ENCODE measurements at regions not wholly inside any gene's neighbourhood (a gene's known extent, or its start where the extent isn't known, plus 50 kb on each side); places are given as distances from the start of the nearest gene placed in this dataset.

DNA sequence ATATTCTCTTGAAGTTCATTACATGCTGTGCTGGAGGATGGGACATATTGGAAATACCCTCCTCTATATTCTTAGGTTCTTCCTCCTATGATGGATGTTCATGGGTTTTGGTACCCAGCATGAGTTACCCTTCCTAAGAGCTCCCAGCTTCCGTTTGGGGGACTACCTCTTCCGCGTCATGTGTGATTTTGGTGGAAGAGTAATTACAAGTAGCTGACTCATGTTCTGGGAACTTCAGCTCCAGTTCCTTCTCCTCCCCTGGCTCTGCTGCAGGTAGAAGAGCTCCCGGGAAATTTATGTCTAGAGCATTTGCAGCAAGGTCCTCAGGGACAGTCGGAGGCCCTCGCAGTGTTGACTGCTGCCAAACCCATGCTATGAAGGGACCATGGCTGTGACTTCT, 208.8 kb upstream of the IL12A start:
- DNase-seq: no peak

DNA sequence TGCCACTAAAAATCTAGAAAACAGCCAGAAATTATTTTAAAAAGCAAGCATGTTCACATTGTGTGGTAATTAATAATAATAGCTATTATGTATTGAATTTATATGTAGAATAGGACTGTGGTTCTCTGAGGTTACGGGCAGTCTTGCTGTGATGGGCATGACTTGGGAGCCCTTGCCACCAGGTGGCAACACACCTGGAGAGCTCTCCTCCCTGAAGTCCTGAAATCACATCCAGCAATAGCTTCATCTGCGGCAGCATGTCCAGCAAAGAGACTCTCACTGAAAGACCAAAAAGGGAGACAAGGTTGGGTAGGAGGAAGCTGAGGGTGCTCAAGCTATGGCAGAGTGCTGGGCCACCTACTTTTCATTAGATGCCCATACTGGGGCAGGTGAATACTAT, 206.8 kb upstream of the IL12A start:
- DNase-seq: no peak

DNA sequence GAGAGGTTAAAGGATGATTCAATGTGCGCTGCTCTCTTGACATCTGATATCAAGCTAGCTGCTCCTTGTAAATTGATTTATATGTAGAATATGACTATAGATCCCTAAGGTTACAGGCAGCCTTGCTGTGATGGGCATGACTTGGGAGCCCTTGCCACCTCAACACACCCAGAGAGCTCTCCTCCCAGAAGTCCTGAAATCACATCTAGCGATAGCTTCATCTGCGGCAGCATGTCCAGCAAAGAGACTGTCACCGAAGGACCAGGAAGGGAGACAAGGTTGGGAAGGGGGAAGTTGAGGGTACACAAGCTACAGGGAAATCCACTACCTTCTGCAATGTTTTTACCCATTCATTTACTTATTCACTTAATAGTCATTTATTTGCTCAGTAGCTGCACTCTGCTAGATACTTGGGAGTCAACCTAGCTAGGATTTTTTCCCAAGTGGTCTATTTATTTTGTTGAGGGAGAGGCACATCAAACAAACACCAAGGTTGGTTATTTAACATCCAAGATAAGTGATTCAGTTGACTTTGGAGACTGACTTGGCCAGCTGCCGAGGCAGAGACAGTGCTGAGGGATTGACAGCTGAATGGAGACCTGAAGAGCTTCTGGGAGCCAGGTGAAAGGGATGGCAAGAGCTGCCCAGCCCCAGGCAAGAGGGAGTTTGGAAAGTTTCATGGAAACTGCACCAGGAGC, 205.8 kb upstream of the IL12A start:
- DNase-seq: no peak

DNA sequence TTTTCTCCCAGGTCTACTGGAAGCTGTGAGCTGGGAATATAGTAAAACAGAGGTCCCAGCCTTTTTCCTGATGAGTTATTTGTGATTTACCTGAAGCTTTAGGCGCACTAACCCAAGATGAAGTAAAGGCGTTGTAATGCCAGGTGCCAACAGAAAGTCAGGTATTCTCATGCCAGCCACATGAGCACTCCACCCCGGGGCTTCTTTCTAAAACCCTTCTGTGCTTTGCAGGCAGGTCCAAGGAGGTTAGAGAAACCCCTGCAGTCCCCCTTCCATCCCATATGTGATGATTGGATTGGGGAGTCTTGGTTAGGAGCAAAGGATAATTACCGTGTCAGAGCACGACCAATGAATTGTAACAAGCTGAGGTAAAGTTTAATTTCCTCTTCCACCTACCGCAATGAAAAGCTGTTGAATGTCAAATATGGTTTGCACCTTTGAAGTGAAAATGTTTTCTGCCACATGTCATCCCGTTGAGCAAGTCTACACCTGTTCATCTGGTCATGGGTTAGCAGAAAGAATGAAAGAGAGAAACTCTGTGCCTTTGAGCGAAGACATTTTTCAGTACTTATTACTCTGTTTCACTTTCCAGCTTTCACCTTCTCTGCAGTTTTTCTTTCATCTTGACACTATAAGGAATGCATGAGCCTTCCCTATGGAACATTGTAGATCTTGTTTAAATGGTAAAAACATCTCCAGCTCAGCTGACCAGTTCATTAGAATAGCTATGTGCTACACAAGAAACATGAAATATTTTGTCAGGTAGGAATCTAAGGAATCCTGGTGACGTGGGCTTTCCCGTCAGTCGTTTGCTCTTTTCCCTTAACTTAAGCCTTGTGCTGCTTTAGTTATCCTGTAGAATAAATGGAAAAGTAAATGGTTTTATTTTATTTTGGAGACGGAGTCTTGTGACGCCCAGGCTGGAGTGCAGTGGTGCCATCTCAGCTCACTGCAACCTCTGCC, 204.6 kb upstream of the IL12A start:
- no peak for DNase-seq

DNA sequence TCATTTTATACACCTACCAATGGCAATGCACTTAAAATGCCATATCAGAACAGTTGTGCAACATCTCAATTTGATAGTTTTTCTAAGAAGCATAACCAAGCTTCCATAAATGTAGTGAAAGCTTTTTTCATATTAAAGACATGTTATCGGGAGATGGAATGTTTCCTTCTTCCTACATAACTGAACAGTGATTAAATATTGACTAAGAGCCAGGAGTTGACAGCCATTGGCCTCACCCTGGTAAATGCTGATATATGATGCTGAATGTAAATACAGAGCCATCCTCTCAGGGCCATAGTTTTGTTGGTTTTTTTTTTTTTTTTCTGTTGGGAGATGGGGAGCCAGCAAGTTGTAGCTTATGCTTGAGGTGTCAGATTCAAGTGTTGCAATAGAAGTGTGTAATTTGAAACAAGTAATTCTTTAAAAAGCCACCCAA, 203.3 kb upstream of the IL12A start:
- no peak for DNase-seq

DNA sequence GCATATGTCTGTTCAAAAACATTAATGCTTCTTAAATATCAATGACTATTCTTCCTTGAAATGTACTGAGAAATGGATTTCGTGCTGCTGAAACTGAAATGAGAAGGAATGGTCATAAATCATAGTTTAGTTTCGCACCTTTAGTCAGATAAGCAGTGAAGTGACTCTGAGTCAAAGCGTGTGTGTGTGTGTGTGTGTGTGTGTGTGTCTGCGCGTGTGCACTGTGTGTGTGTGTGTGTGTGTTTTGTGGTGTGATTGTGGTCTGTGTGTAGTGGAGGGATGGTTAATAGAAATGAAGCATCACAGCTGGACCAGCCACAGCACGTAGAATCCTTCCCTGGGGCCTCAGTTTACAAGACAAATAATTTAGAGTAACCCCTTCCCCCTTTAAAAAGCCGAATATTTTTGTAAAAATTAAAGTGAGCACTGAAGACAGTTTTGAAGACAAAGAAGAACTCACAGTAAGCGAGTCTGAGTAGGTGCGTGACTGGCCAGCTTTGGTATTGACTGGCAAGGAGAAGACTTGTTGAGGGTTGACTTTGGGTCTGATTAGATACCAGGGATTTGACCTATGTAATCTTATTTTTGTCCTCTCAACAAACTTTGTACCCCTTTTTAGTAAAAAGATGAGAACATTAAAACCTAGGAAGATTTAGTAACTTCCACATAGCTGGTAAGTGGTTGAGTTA, 202.0 kb upstream of the IL12A start:
- no peak for DNase-seq

DNA sequence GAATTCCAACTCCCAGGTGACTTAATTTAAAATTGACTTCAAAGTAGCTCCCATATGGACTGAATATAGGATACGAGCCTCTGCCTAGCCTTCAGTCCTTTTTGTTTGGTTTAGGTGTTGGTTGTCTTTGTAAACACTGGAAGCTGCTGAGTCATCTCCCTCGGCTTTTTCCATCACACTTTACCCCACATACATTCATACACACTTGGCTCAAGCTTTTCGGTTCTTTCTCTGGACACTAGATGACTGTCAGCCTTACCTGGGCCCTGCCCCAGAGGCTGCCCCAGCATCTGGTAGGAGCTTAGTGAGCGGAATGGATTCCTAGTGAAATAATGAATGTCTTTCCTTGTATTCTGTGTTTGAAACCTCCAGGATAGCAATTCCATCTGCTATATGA, 201.5 kb upstream of the IL12A start:
- DNase-seq: no peak

DNA sequence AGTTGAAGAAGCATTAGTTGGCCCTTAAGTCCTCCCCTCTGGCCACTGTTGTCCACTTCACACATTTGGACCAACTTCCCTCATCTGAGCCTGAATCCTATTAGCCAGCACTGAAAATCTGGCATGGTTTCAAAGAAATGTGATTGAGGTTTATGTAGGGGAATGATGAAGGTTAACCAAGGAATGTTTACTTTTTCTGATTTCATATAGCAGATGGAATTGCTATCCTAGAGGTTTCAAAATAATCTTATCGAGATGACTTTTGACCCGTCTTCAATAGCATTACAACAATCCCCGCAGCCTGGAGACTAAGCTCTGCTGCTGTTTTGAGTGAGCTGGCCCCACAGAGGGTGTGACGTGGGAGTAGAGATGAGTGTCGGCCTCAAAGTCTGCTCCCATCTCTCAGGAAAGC, 200.8 kb upstream of the IL12A start:
- no peak for DNase-seq

DNA sequence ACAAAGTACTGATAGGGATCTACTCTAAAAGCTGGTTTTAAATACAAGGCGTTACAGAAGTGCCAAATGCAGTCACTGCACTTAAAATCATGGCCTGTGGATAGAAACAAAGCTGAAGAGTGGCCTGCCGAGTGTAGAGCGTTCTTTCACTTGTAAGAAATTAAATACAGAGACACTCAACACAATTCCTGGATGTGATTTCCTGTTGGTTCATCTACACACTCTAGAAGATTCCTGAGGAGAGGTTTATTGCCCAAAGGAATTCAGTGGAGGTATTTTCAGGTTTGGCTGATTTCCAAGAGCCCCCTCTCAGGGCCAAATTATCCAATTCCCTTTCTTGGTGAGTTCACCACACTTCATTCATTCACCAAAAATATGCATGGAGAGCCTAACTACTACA, 200.3 kb upstream of the IL12A start:
- DNase-seq: no peak

DNA sequence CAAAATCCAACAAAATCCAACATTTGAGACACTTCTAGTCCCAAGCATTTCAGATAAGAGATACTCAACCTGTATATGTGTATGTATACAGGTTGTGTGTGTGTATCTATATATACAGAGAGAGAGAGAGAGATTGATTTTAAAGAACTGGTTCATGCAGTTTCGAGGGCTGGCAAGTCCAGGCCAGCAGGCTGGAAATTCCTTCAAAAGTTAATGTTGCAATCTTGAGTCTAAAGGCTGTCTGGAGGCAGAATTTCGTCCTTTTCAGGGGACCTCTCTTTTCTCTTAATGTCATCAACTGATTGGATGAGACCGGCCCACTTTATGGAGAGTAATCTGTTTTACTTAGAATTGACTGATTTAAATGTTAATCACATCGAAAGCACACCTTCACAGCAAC, 199.6 kb upstream of the IL12A start:
- no peak for DNase-seq

DNA sequence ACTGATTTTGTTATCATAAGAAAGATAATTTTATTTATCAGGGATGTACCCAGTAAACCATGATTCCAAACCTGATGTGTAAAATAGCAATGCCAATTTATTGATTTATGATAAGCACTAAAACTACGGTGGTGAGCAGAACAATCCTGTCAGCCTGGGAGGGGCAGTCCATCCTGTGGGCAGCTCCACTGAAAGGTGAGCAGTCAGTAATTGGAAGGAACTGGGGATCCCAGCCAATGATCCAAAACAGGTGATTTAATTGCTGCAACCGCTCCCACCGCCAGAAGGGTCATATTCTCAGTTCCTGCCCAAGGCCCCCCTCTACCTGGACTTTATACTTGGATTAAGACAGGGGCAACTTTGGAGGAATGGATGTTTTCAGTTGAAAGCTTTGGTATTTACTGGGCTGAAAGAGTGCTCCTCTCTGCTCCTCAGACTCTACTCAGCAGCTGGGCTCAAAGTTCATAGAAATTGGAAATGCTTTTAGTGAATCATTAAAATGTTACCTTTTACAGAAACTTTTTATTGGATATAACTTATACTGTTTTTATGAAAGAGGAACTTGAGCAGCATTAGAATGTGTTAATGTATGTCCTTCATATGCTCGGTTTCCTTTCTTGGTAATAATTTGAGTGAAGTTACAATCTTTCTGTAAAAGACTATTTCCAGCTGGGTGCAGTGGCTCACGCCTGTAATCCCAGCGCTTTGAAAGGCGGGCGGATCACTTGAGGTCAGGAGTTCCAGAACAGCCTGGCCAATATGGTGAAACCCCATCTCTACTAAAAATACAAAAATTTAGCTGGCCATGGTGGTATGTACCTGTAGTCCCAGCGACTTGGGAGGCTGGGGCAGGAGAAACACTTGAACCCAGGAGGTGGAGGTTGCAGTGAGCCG, 198.6 kb upstream of the IL12A start:
- DNase-seq: no peak

DNA sequence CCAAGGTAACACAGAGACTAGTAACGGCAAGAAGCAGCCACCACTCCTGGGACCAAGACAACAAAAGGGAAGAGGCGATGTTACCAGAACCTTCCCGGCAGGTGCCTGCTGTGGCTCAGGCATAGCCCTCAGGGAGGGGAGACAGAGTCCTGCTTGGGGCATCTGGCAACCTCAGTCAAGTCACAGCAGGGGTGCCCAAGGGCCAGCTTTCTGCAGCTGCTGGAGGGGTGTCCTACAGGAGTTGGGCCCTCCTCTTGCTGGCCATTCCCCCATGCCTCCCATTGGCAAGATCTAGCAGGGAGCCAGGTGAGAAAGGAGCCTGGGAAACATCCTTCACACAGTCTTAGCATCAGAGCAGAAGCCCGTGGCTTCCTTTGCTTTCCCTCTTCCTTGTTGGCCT, 197.3 kb upstream of the IL12A start:
- DNase-seq: no peak

DNA sequence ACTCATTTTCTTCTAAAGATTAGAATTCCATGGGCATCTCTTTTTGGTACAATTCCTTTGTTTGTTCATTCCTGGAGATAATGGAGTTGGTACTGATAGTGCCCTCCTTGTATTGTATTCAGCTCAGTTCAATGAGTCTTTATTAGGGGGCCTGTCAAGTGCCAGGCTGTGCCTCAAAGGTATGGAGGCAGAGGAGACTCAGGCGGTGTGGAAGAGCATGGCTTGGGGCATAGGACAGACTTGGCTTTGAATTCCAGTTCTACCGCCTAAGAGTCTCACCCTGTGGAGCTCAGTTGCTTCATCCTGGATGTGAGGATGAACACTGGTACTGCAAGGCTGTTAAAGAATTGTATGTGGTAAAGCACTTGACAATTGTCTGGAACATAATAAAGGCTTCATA, 196.6 kb upstream of the IL12A start:
- no peak for DNase-seq

DNA sequence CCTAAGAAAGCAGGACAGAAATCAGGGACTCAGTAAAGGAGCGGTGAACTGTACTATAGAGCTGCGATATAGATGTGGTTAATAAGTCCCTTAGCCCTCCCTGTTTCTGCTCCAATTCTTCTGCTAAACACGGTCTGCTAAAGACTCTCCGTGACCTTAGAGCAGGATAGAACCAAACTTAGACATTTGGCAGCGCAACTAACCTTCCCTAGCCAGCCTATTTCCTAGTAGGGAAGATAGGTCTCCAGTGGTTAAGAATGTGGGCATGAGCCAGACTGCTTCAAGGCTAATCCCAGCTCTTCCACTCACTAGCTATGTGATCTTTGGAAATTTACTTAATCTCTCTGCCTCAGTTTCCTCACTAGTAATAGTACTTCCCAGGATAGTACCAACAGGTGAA, 193.6 kb upstream of the IL12A start:
- no peak for DNase-seq

DNA sequence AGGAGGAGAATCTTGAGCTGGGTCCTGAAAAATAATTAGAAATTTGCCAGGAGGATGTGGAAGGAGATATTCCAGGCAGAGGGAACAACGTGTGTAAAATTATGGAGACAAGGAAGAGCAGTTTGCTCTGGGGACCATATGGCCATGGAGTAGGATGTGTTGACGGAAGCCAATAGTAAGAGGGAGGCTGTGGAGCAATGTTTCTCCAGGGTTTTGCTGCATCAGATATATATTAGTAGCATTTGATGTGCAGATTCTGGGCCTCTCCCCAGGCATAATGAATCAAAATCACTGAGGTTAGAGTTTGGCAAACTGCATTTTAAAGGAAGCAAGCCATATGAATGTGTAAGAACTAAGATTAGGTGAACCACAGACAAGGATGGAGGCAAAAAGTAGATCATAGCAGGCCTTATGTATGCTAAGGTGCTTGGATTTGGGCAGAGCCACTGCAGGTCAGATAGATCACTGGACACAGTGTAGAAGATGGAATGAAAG, 192.9 kb upstream of the IL12A start:
- DNase-seq: no peak

DNA sequence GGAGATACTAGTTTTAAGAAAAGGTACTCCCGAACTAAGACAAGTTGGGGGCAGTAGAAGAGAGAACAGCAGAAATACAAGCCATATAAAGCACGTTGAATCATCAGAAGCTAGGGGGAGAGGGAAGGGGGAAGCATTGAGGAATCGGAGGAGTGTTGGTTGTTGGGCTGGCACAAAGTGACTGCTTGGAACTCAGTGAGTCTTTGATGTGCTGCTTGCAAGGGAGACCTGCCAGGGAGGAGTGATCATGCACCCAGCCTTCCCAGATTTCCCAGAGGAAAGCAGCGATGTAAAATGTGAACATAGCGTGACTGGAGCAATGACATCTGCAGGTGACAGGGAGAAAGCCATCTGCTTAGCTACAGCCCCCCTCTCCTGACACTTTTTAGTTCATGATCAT, 192.4 kb upstream of the IL12A start:
- no peak for DNase-seq

DNA sequence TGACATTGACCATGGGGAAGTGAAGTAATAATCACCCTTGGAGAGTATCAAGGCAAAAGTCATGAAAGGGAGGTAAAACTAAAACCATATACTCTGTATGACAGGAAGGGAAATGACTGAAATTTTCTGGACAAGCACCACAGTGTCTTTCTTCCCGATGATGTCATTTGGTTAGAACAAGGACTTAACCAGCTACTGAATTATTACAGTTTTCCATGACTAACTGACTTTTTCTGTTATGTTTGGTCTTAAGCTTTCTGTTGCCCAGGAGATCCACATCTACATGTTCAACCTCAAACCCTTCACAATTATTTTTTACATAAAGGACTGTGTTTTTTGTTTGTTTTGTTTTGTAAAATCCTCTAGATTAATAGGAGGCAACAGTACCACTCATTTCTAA, 191.9 kb upstream of the IL12A start:
- DNase-seq: no peak

DNA sequence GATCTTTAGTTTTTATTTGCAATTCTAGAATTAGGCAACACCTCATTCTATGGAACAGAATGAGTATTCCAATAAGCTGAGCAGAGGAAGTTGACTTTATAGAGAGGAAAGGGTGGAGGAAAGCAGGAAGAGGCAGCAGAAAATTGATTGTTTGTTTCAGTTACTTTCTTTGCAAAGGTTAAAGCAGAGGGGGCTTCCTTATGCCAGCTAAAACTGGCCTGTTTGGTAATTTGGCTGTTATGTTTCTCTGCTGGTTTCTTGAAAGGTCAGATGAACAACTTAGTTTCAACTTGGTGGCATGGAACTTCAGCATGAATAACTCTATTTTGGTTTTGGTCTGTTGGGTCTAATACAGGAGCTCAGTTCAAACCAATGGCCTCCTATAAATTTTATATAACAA, 190.9 kb upstream of the IL12A start:
- no peak for DNase-seq

DNA sequence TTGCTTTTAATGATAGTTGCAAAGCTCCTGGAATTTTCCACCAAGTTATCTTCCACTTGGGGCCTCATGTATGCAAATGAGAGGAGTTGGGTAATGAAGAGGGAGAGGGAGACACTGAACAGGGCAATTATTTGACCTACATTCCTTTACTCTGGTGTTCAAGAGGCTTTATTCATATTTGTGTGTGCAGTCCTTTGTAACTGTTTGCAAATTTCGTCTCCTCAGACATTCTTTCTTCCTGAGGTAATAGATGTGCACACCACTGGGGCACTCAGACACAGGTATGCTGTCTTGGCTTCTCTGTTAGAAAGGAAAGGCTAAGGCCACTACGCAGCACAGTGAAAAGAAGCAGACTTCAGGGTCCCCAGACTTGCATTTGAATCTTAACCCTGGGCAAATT, 189.7 kb upstream of the IL12A start:
- no peak for DNase-seq

DNA sequence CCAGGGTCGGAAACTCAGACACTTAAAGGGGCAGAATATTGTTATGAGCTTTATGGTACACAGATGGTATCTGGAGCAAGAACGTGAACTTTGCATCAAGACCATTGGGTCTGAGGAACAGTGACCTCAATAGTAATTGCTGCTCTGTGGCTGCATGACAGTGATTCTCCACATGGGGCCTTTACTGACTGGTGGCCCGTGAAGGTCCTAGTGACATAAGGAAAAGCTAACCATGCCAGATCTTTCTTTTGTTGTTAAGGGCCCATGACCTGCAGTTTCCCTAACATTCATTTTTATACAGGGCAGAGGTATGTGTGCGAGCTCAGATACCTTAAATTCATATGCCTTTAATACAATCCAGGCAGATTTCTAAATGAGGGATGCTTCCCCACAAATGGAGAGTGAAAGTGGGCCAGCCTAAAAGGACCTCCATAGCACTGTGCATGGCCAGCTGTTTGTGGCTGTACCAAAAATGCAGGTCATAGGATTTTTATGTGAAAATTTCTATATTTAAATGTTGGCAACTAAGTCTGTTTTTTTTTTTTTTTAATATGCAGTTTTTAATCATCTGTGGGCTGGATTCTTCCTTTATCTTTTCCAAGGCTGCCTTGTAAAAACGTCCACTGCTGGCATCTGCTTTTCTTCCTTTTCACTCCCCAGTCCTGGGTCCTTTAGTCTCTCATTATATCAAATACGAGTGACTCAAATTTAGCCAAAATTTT, 188.0 kb upstream of the IL12A start:
- DNase-seq: no peak

DNA sequence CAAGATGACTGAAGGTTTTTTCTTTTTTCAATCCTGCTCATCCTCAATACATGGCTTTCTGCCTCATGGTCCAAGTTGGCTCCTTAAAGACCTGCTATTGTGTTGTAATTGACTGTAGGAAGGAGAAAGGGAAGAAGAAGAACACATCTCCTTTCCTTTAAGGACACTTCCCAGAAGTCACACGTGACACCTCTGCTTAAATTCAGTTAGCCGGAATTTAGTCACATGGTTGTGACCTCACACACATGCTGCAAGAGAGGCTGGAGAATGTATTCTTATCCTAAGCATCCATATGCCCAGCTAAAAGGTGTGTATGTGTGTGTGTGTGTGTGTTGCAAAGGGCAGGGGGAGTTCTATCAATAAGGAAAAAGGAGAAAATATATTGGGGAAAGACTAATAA, 185.8 kb upstream of the IL12A start:
- DNase-seq: no peak

DNA sequence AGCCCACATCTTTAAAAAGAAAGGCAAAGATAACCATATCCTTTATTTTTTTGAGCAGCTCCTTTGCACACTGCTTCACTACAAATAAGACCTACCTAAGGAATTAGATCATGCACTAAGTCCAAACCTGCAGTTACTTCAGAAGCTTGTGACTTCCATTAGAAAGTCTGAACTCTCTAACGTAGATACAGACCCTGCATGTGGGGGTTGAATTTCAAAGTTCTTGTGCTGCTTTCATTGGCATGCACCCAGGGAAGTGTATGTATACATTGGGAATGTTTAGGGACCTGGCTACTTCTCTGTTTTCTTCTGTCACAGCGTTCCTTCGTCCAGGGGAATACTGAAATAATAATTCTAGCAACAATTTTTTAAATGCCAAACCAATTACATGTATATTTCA, 185.2 kb upstream of the IL12A start:
- DNase-seq: no peak

Measured in CD4-positive, alpha-beta T cell treated with Interleukin-10 for 1 hour (primary cell).